ENCODE measurements at regions not wholly inside any gene's neighbourhood (a gene's known extent, or its start where the extent isn't known, plus 50 kb on each side); places are given as distances from the start of the nearest gene placed in this dataset.

DNA sequence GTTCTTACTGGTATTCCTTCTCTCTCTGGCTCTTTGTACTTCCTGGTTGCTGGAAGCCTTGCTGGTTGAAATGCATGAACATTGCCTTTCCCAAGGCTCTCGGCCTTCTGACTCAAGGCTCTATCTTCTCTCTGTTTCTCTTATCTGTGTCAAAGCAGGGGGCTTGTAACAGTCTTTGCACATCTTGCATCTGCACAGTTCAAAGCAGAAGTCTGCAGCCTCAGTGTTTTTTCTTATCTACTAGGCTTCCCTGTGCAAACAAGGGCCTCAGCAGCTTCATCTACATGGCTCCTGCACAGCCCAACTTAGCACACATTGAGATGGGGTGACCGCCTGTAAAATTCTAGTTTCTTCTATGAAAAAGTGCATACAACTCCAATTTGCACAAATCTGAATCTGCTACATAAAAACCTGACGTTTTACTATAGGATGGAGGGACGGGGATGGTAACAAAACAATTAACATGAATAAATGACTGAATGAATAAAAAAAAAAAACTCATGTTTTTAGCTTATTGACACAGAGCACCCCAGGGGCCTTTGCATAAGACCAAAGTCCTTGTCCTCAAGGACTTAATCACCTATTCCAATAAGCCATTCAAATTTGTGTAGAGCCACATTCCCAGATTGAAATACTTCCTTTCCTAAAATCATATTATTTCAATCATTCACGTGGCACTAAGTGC lies 458.3 kb downstream of the LMO4 start:
- no peak for DNase-seq (ENCODE audit: low spot score)

DNA sequence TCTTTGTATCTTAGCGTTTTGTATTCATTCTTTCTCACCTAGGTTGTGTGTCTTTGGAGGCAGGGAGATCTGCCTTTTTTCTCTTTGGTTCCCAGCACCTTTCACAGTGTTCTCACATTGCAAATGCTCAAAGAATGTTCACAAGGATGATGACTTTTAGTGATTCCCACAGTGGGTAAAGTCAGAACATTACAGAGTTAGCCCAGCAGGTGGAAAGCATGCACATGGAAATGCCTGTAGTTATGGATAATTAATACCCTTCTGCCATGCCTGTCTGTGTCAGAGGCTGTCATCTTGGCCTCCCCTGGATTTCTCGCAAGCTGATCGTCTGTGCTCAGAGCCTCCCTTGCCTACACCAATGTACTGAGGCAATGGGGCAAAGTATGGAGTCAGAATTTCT lies 458.9 kb downstream of the LMO4 start:
- no peaks in the 10 kb centered on the region for H3K27me3 ChIP-seq (ENCODE audit: insufficient read depth, poor library complexity, severe bottlenecking)
- no peaks in the 10 kb centered on the region for H3K4me1 ChIP-seq (ENCODE audit: insufficient read depth, poor library complexity, severe bottlenecking)
- H3K9me3 ChIP-seq (ENCODE audit: severe bottlenecking), result no peaks in the 10 kb centered on the region
- H3K27ac ChIP-seq (ENCODE audit: poor library complexity, severe bottlenecking), result no peak overlapping the region
- no peak overlapping the region for H3K4me3 ChIP-seq (ENCODE audit: severe bottlenecking)
- ATAC-seq (ENCODE audit: low read depth) (peak; percentile 31; the same call in 1 of the 3 replicates), DNase-seq (ENCODE audit: low spot score) (no peak)
- no peaks in the 10 kb centered on the region for H3K36me3 ChIP-seq (ENCODE audit: low read depth)
- TF ChIP-seq CTCF (IDR thresholded peaks at IDR 0.05; ENCODE audit: poor library complexity, severe bottlenecking), result no peak

More for the DNA sequence above, 458.3 kb downstream of the LMO4 start:
- no peak overlapping the region for H3K4me3 ChIP-seq (ENCODE audit: severe bottlenecking)
- no peaks in the 10 kb centered on the region for H3K36me3 ChIP-seq (ENCODE audit: low read depth)
- ATAC-seq (ENCODE audit: low read depth), result no peak
- H3K27ac ChIP-seq (ENCODE audit: poor library complexity, severe bottlenecking), result no peak overlapping the region
- no peak for TF ChIP-seq CTCF (IDR thresholded peaks at IDR 0.05; ENCODE audit: poor library complexity, severe bottlenecking)
- H3K4me1 ChIP-seq (ENCODE audit: insufficient read depth, poor library complexity, severe bottlenecking), result no peaks in the 10 kb centered on the region
- H3K27me3 ChIP-seq (ENCODE audit: insufficient read depth, poor library complexity, severe bottlenecking), result no peaks in the 10 kb centered on the region
- no peaks in the 10 kb centered on the region for H3K9me3 ChIP-seq (ENCODE audit: severe bottlenecking)

DNA sequence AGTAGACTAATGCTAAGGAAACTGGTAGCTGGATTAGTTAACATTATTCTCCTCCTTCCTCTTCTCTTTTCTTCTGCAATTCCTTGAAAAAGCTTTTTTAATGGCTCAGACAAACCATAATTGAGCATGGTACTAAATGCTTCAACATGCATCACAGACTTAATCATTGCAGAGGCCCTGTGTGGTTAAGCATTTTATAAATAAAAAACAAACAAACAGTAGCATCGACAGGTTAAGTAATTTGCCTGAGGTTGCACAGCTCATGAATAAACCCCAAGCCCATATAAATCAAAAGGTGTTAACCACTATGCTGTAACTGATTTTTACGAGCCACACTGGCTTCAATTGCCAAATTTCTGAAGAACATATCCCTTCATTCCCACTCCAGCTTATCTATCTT lies 462.1 kb downstream of the LMO4 start:
- ATAC-seq (ENCODE audit: low read depth), result no peak
- Histone ChIP-seq H3K4me3 (ENCODE audit: severe bottlenecking) (no peak overlapping the region), H3K4me1 (ENCODE audit: insufficient read depth, poor library complexity, severe bottlenecking) (peaks cover 15% of the 10 kb centered on the region), H3K27ac (ENCODE audit: poor library complexity, severe bottlenecking) (no peak overlapping the region), H3K9me3 (ENCODE audit: severe bottlenecking) (no peaks in the 10 kb centered on the region), H3K27me3 (ENCODE audit: insufficient read depth, poor library complexity, severe bottlenecking) (no peaks in the 10 kb centered on the region), H3K36me3 (ENCODE audit: low read depth) (no peaks in the 10 kb centered on the region)
- no peak for TF ChIP-seq CTCF (IDR thresholded peaks at IDR 0.05; ENCODE audit: poor library complexity, severe bottlenecking)
- no peak for DNase-seq (ENCODE audit: low spot score)

- no peak for DNase-seq (ENCODE audit: low spot score)
- peak; percentile 26 for TF ChIP-seq CTCF (IDR thresholded peaks at IDR 0.05; ENCODE audit: poor library complexity, severe bottlenecking)
- no peaks in the 10 kb centered on the region for H3K36me3 ChIP-seq (ENCODE audit: low read depth)
These were observed 463.5 kb downstream of the LMO4 start for GRCh38 chr1:87791931-87792740.

More at GRCh38 chr1:87791931-87792740, 463.5 kb downstream of the LMO4 start:
- H3K27me3 ChIP-seq (ENCODE audit: insufficient read depth, poor library complexity, severe bottlenecking), result no peaks in the 10 kb centered on the region
- no peaks in the 10 kb centered on the region for H3K9me3 ChIP-seq (ENCODE audit: severe bottlenecking)
- peaks cover 16% of the 10 kb centered on the region for H3K4me1 ChIP-seq (ENCODE audit: insufficient read depth, poor library complexity, severe bottlenecking)
- H3K4me3 ChIP-seq (ENCODE audit: severe bottlenecking), result no peak overlapping the region
- H3K27ac ChIP-seq (ENCODE audit: poor library complexity, severe bottlenecking), result no peak overlapping the region
- ATAC-seq (ENCODE audit: low read depth), result no peak

Measured in RWPE2 (cell line).